HG03103 (cell line): ENCODE measurements at regions not wholly inside any gene's neighbourhood (a gene's known extent, or its start where the extent isn't known, plus 50 kb on each side); places are given as distances from the start of the nearest gene placed in this dataset.

Experiments
- ATAC-seq: cut with Tn5 transposase; IDR thresholded peaks from one replicate; pipeline ENCODE4 v1.9.1; 2021; ENCODE audit warnings: low read depth; ENCODE audit not compliant: unreplicated experiment

DNA sequence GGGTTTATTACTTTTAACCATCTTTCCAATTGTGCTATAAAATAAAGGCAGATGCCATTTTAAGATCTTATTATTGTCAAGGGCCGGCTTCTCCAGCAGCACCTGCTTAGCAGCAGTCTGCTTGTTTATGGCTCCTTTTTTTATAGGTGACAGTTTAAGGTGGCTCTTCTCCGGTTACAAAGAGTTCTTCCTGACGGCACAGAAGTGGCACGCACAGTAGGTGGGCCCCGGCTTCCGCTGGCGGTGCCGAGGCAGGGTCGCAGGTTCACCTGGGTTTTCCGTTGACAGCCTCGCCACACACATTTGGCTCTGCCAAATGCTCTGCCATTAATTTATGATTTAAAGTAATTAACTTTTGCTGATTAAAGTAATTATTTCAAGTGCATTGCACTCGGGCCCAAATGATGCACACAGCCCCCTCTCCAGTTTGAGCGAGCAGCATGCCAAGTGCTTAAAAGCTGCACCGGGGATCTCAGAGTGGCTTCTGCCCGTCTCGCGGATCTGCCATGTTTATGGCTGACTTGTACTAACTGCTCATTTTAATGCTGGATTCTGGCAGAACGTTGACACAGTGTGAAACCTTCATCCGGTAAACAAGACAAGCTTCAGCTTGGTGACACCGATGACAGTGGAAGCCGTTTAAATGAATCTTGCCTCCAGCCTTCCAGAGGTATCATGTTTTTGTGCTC, 355.1 kb upstream of the MKI67 start:
- no peak for ATAC-seq

DNA sequence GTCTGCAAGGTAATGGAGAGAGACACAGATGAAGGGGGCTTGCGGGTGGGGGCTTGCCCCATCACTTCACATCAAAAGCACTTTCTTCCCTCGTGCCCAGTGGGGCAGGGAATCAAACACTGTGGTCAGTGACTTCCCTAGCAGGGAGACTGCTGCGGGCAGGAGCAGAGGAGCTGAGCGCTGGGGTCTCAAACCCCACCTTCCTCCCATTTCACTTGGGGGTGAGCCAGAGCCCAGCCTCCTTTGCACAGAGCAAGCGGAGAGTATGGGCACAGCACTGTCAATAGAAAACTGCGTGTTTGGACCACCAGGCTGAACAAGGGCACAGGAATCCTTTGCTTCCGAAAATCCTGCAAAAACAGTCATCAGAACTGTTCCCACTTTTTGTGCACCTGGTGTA, 355.8 kb upstream of the MKI67 start:
- no peak for ATAC-seq

DNA sequence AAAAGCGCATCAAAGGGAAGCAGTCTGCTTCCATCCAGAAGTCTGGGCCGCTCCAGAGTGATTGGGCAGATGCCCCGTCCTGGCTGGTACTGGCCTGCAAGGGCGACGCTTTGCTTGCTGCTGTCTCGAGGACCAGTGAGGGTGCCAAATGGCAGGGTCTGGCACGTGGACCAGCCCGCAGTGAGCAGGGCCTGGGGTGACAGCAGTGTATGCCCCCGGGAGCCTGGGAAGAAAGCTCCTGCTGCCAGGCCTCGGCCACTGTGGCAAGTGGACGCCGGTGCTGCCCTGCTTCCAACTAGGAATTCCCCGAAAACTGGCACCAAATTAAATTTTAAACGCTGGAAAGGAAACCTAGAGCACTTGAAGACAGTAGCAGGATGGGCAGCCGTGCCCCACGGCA, 357.0 kb upstream of the MKI67 start:
- ATAC-seq: no peak

DNA sequence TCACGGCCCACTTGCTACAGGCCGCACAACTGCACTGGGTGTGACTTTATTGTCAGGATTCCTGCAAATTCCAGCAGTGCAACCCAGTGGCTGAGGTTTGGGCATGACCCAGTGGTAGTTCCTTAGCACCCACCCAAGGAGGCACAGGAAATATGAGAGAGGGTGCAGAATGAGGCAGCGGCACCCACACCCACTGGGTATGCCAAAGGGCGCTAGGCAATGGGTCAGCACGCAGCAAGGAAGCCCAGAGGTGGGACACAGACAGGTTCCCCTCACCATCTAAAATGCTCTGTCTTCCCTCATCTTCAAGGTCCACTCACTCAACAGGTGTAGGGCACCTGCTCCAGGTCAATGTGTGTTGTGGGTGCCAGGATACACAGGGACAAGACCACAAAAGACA, 357.8 kb upstream of the MKI67 start:
- ATAC-seq: no peak

DNA sequence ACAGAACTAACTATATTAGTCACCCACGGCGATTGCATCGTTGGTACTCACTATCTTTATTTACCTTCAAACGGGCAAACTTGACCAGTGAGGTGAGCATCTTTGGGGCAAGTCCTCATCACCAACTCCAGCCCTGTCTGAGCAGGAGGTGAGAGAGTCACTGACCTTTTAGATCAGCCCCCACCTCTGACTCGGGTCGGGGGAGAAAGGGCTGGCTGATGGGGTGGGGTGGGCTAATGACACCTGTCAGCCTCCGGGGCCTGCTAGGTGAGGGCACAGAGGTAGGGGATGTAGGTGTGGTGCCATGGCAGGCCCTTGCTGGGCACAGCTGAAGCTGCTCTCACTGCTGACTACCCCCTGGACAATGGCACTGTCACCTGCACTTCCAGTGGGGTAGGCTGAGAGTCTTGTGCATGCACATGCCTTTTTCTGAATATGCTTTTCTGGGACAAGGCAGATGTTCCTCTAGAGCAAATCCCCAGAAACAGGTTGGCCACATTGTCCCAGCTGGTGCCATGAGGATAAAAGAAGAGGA, 359.5 kb upstream of the MKI67 start:
- ATAC-seq: no peak

DNA sequence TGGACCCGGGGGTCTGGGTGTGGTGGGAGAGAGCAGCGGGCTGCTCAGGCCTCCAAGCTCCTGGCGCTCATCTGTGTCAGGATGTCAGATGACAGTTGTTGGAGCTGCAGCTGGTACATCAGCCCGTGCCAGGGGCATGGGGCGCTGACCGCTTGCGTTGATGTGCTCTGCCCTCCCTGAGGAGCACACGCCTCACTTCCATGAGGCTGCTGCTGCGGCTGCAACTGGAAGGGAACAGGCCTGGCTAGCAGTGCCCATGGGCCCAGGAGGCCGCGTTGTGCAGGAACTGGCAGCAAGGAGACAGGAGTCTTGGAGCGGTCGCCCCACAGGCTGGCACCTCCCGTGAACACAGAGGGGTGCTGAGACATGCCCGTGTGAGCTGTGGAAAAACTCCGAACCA, 361.3 kb upstream of the MKI67 start:
- ATAC-seq: no peak

DNA sequence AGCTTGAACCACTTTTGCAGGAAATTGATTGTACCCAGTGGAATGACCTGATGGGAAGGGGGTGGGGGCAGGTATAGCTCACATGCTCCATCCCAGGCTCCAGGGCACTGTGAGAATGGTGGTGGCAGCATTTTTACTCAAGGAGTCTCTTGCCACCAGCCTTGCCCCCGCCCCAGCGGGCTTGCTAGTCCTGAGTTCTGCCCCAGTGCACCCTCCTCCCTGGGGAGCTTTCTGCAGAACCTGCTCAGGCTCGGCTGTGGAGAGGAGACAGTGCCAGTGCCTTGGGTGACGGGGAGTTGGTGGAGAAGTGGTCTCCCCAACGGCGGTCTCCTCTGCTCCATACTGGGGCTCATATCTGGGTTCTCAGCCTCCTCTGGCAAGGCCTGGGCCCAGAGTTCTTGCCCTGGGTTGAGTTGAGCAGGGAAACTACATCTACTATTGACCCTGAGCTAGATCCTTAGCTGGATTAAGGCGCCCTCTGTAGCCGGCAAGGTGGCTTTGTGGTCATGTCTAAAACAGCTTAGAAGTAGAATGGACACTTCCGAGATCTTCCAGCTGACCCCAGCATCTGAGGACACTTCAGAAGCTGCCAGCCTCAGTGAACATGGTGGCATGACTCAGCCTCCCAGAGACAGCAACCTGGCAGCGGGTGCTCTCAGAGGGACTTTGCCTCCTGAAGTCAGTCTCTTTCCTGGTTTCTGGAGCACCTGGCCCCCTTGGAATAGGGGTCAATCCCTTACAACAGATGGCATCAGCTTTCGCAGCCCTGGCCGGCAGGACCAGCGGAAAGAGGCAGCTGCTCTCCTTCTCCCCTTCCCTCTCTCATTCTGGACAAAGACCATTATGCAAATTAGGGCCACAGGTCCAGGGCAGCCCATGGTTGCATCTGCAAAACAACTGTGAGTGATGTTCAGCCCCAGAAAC, 363.4 kb upstream of the MKI67 start:
- ATAC-seq: no peak

DNA sequence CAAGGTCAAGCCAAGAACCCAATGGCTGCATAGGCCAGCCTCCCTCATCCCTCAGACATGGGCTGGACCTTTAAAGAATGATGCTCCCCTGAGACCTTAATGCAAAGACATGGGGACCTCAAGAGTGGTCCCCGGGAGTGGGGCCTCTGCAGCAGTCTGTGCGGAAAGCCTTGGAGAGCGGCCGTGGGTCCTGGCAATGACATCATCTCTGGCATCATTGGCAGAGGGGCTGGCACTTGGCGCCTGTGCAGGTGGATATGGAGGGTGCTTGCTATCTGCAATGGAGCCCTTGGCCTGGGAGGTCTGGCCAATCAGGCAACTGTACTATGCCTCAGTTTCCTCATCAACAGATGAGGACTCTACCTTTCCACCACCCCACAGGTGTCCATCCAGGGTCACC, 365.5 kb upstream of the MKI67 start:
- no peak for ATAC-seq

DNA sequence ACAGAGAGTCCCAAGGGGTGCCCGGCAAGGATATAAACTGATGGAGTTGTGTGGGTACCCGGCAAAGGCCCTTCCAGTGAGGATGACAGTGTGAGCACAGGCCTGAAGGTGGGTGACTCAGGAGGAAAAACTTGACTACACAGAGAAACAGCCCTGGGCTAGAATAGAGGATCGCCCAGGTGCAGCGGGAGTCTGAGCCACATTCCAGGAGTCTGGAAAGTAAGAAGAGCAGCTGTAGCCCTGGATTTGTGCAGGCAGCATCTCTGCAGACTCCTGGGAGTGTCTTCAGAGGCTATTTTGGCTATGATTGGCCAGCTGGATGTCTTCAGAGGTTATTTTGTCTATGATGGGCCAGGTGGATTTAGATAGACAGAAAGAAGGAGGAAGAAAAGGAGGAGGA, 367.6 kb upstream of the MKI67 start:
- ATAC-seq: no peak

DNA sequence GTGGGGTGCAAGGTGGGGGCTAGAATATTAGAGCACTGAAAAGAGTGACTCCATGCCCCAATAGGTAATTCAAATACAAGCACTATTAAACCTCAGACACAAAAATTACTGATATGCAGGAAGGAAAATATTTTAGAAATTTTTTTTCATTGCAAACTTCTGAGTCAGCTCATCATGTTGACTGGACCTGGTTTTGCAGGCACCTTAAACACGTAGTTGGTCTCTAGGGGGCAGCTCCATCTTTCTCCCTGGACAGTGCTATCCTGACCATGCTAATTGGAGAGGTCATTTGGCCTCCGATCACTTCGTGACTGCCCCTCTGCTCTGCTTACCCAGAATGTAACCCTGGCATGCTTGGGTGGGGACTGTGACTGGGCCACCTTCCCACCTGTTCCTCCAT, 368.4 kb upstream of the MKI67 start:
- no peak for ATAC-seq

DNA sequence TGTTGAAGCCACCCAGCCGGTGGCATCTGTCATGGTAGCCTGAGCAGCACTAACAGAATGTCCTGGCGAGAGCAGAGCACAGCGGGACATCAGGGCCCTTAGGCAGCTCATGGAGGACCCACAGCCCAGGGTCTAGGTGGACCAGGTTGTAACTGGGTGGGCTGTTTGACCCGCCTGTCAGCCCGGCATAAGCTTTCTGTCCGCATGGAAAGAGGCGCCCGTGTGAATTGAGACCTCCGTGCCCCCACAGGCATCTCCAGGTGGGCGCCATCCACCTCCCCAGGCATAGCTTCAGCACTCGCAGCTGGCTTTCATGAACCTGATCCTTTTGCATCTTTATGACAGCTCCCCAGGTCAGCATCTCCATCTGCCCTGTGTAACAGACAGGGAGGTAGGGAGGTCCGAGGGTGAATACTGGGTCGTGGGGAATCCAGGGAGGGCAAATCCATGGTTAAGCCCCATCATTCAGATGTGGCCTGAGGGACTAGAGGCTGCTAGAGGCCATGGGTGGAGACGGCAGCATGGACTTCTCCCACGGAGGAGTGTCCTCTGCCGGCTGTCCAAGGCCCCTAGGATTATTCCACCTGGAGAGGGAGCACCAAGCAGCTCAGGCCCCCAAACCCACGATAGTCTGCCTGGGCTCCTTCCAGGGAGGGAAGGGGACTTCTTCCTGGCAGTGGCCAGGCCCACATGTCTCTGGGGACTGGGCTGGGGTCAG, 371.6 kb upstream of the MKI67 start:
- no peak for ATAC-seq

DNA sequence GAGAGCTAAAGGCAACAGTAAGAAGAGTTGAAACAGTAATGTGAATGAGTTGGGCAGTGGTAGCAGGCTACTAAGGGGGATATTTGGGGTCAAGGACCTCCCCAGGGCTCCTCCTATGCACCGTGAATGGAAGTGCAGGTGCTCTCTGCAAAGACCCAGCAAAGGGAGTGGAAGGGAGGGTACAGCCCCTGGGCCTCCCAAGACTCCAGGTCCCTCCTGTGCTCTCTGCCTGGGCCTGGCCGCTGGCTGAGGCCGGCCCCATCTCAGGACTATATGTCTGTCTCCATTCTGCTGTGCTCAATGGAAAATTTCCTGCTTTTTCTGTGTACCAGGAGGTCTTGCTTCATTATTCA, 372.1 kb upstream of the MKI67 start:
- ATAC-seq: no peak

DNA sequence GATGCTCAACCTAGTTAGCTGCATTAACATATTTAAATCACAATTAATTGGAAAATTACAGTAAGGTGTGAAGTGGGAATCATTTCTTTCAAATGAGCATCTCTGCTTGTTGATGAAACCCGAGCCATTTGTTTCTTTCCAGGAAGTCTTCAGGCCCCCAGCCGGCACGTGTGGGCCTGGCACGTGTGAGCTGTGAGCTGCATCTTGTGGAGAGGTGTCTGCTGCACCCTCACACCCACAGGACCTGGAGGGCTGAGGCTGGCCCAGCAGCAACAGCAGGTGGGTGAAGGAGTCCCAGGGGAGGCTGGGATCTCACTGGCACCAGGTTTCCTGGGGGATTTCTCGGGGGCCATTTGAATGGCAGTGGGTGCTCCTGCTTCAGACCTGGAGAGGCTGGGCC, 372.5 kb upstream of the MKI67 start:
- ATAC-seq: no peak

DNA sequence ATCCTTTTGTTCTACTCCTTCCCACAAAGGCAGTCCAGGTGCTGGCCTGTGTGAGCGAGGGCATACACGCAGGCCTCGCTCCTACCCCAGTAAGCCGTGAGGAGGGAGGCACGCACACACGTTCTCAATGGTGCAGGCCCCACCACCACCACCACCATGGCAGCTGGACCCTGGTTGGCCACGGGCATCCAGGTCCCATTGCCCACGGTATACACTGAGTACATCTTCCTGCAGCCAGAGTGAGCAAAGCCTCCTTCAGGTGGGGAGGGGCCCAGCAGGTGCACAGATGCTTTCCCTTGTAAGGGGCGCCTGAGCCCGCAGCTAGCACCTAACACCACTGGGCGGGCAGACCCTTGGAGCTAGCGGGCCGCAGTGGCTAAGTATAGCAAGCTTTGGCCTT, 373.3 kb upstream of the MKI67 start:
- no peak for ATAC-seq

DNA sequence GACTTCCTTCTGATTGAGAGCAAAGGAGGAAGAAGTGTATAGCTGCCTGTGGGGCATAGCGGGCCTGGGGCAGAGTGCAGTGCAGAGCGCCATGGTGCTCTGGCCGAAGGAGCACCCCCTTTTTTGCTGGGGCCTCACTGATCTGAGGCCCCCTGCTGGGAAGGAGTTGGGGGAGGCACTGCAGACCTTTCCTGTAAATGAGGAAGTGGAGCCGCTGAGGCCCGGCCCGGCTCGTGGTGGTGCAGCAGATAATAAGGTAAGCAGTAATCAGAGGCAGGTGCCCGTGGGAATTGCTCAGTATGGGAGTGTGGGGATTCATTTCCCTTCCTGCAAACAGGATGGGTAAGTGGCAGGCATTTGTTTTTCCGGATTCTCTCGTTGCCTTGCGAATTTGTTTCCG, 373.7 kb upstream of the MKI67 start:
- no peak for ATAC-seq

DNA sequence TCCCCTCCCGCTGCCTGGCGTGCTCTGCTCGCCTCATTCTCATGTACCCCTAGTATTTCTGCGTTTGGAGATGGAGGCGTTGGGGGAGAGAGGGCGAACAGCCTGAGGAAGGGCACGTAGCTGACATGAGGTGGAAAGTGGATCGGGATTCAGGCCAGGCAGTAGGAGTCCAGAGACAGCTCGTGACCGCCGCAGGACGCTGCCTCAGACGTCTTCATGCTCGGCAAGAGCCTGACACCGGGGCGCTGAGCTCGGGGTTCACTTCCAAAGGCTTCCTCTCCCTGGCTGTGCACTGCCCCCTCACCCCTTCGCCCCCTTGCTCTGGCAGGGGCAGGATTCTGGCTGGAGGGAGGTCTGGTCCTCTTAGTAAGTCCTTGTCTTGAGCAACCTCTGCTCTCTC, 374.4 kb upstream of the MKI67 start:
- ATAC-seq: no peak

DNA sequence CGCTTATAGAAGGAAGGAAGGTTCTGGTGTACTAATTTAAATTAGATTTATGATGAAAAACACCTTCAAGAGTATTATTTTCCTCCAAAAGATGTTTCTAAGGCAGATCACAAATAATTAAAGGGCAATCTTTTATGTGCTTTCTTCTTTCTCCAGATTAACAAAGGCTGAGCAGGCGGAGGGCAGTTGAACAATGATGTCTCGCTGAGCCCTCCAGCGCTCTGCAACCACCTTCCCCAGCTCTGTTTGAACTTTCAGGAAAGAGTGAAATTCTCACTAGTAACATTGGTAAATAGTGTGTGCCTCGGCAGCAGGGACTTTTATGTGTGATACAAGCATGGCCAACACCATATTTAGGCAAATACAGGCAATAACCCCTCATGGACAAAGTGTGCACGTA, 379.1 kb upstream of the MKI67 start:
- ATAC-seq: no peak

DNA sequence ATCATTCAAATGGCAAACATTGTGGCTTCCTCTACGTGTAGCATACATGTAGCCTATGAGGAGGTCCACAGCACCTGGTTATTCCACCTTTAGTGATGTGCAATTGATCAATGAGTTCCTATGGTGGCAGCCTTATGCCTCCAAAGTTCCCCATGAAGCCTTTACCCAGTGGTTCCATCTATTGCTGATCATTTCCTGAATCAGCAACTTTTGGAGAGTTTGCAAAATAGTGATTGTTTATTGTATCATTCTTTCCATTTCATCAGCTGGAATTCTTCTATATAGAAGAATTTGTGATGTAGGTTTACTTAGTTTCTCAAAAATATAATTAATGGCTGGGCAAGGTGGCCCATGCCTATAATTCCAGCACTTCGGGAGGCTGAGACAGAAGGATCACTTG, 380.2 kb upstream of the MKI67 start:
- no peak for ATAC-seq

DNA sequence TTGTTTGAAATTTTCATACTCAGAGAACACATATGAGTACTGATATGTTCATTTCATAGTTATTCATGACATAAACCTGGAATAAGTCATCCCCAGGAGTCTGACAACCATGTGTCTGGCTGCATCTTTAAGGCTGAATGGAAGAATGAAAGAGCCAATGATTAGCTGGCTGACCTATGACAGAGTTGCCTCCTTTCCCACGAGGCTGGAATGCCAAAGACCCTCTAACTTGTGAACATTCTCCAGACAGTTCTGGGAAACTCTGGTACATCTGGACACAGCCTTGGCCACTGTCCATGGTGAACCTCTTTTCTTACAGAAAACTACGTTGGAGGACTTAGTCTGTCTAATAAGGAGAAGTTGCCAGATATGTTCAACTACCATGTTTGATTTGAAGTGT, 380.8 kb upstream of the MKI67 start:
- no peak for ATAC-seq

DNA sequence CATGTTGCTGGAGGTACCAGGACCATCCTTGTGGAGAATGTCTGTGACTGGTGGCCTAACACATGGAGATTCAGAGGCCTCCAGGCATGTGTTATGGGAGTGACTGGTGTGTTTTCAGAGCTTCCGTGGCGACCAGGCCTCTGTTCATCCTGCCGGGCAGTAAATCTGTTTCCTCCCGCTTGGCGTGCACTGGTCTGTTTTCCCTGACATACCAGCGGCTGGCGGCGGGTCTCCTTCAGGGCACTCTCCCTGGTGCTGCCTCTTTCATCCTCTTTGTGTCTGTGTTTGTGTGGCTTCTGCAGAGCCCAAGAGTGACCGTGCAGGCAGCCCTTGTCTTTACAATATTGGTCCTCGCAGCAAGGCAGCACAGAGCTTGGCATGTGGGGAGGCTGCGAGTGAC, 385.1 kb upstream of the MKI67 start:
- ATAC-seq: no peak

DNA sequence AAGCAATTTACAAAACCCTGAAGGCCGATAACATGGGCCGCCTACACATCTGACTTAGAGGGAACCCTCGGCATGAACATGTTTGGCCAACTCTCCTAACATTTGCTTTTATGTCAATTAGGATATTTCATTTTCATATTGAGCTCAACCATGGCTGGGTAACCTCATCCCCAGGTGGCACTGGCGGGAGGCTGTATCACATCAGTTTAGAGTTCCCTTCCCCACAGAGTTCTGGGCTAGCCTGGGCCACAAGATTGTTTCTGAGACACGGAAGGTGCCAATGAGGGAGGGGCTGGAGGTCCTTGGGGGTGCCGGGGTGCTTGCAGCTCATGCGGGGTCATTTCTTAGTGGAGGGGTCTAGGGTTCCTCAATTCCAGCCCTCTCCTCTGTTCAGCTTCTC, 386.5 kb upstream of the MKI67 start:
- ATAC-seq: no peak
